CD4-positive, alpha-beta T cell treated with Interleukin-2 at 100 ng/mL for 4 hours (primary cell): ENCODE measurements at regions not wholly inside any gene's neighbourhood (a gene's known extent, or its start where the extent isn't known, plus 50 kb on each side); places are given as distances from the start of the nearest gene placed in this dataset.

Source experiments
- DNase-seq: peaks from one replicate; pipeline ENCODE4 v3.0.0-alpha.2; 2020; ENCODE audit warnings: low spot score

- DNase-seq, result no peak
Observed at GRCh38 chr1:55364216-55364615, 149.1 kb upstream of the USP24 start.

- peak; percentile 0 for DNase-seq
Observed at GRCh38 chr1:55363268-55363667, 148.1 kb upstream of the USP24 start.

- no peak for DNase-seq
Observed at GRCh38 chr1:55362558-55362957, 147.4 kb upstream of the USP24 start.

GRCh38 chr1:55359611-55360010, 144.4 kb upstream of the USP24 start:
- no peak for DNase-seq

- DNase-seq, result no peak
Observed at GRCh38 chr1:55358581-55358980, 143.4 kb upstream of the USP24 start.

- DNase-seq, result no peak
Observed at GRCh38 chr1:55355549-55355948, 140.4 kb upstream of the USP24 start.

- no peak for DNase-seq
Observed at GRCh38 chr1:55353707-55354620, 138.8 kb upstream of the USP24 start.

- no peak for DNase-seq
Observed at GRCh38 chr1:55352811-55353180, 137.6 kb upstream of the USP24 start.

GRCh38 chr1:55352080-55352810, 137.1 kb upstream of the USP24 start:
- DNase-seq, result no peak

GRCh38 chr1:55348356-55348755, 133.2 kb upstream of the USP24 start:
- no peak for DNase-seq

- no peak for DNase-seq
Observed at GRCh38 chr1:55347866-55348265, 132.7 kb upstream of the USP24 start.

GRCh38 chr1:55347041-55347440, 131.9 kb upstream of the USP24 start:
- DNase-seq, result no peak

- DNase-seq, result no peak
Observed at GRCh38 chr1:55346586-55346985, 131.4 kb upstream of the USP24 start.

- no peak for DNase-seq
Observed at GRCh38 chr1:55339681-55340080, 124.5 kb upstream of the USP24 start.

- DNase-seq, result no peak
Observed at GRCh38 chr1:55338448-55338820, 123.3 kb upstream of the USP24 start.

- peak; percentile 29 for DNase-seq
Observed at GRCh38 chr1:55337801-55338447, 122.8 kb upstream of the USP24 start.

- no peak for DNase-seq
Observed at GRCh38 chr1:55334797-55335196, 119.6 kb upstream of the USP24 start.

- no peak for DNase-seq
Observed at GRCh38 chr1:55334160-55334559, 119.0 kb upstream of the USP24 start.

GRCh38 chr1:55333461-55333860, 118.3 kb upstream of the USP24 start:
- DNase-seq, result no peak

- DNase-seq, result no peak
Observed at GRCh38 chr1:55331351-55331750, 116.2 kb upstream of the USP24 start.

- no peak for DNase-seq
Observed at GRCh38 chr1:55329808-55330432, 114.8 kb upstream of the USP24 start.

- no peak for DNase-seq
Observed at GRCh38 chr1:55329091-55329490, 113.9 kb upstream of the USP24 start.
